ENCODE measurements at regions not wholly inside any gene's neighbourhood (a gene's known extent, or its start where the extent isn't known, plus 50 kb on each side); places are given as distances from the start of the nearest gene placed in this dataset.

DNA sequence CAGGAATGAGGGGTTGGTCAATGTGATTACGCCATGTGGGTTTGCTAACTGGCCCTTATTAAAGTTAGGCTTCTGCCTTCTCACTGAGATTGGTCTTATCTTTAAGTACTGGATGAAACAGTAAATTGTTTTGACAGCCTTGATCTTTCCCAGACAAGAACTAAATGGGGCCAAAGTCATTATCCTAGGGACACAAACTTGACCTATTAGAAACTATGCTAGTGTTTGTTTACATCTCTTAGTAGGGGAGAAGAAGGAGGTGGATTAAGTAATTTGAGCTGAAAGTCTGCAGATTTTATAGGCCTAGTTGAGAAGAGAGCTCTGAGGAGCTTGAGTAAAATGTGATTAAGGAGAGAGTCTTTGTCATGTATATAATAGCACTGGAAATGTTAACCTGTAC, 386.9 kb downstream of the HTR7 start:
- TF ChIP-seq, protein P1, sequence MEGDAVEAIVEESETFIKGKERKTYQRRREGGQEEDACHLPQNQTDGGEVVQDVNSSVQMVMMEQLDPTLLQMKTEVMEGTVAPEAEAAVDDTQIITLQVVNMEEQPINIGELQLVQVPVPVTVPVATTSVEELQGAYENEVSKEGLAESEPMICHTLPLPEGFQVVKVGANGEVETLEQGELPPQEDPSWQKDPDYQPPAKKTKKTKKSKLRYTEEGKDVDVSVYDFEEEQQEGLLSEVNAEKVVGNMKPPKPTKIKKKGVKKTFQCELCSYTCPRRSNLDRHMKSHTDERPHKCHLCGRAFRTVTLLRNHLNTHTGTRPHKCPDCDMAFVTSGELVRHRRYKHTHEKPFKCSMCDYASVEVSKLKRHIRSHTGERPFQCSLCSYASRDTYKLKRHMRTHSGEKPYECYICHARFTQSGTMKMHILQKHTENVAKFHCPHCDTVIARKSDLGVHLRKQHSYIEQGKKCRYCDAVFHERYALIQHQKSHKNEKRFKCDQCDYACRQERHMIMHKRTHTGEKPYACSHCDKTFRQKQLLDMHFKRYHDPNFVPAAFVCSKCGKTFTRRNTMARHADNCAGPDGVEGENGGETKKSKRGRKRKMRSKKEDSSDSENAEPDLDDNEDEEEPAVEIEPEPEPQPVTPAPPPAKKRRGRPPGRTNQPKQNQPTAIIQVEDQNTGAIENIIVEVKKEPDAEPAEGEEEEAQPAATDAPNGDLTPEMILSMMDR (IDR thresholded peaks at IDR 0.05; ENCODE audit: extremely low read depth, insufficient read depth, missing control alignments), result no peak
- in situ Hi-C loops (cut with MboI; ENCODE audit: low pct_unique_long_range_greater_than_20kb, low sequenced_read_pairs, unreplicated experiment), result no loop called here
- DNase-seq (ENCODE audit: low spot score), result no peak

DNA sequence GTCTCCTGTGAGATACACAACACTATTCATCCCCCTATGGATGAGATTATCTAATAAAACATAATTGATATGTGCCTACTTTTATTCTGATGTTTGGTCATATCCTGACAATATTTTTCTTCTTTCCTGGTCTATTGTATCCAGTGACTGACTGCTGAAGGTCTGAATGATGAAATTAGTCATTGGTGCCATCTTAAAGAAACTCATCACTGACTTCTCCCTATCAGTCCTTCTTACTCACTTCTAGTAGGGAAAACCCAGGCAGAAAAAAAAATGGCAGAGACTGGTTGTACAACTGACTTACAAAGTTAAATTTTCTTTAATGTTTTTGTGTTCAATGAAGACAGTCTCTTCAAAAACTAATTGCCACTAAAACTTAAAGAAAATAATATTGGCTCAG, 377.4 kb downstream of the HTR7 start:
- TF ChIP-seq, protein P1 (IDR thresholded peaks at IDR 0.05; ENCODE audit: extremely low read depth, insufficient read depth, missing control alignments), result no peak
- DNase-seq (ENCODE audit: low spot score), result no peak
- in situ Hi-C loops (cut with MboI; ENCODE audit: low pct_unique_long_range_greater_than_20kb, low sequenced_read_pairs, unreplicated experiment), result no loop called here

DNA sequence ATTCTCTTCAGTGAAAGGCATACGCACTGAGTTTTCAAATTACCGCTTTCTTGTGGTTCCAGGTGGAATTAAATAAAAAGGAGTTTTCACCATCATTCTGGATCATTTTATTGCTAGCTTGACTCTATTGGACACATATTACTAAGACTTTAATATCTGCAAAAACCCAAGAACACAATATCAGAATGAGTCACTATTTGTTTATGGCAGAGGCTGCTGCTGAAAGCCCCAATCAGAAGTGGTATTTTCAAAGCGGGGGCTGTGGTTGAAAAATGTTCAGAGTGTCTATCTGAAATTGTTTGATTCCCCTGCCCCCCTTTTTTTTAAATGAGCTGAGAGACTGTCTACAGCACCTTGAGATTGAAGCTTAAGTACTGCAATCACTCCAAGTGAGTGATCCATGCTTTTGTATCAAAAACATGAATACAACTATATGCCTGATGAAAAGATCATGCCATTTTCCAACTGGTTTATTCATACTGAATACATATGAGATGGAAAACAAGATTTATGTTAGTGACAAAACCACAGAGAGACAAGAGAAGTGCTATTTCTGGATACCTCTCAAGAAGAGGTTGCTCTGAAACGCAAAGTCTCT, 376.4 kb downstream of the HTR7 start:
- TF ChIP-seq, protein P1 (IDR thresholded peaks at IDR 0.05; ENCODE audit: extremely low read depth, insufficient read depth, missing control alignments), result no peak
- in situ Hi-C loops (cut with MboI; ENCODE audit: low pct_unique_long_range_greater_than_20kb, low sequenced_read_pairs, unreplicated experiment), result no loop called here
- no peak for DNase-seq (ENCODE audit: low spot score)

DNA sequence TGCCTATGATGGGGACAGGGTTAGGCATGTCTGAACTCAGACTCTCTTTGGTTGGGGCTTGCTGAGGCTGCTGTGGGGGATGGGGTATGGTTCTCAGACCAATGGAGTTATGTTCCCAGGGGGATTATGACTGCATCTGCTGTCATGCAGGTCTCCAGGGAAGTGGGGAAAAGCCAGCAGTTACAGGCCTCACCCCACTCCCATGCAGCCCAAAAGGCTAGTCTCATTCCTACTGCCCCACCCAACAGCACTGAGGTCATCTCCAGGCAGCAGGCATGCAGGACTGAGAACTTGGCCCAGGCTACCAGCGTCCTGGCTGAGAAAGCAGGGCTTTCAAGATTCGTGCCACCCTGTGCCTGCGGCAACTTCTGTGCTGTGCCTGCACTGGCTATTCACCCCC, 373.3 kb downstream of the HTR7 start:
- no peak for DNase-seq (ENCODE audit: low spot score)
- in situ Hi-C loops (cut with MboI; ENCODE audit: low pct_unique_long_range_greater_than_20kb, low sequenced_read_pairs, unreplicated experiment), result no loop called here
- TF ChIP-seq, protein P1 (IDR thresholded peaks at IDR 0.05; ENCODE audit: extremely low read depth, insufficient read depth, missing control alignments), result no peak

DNA sequence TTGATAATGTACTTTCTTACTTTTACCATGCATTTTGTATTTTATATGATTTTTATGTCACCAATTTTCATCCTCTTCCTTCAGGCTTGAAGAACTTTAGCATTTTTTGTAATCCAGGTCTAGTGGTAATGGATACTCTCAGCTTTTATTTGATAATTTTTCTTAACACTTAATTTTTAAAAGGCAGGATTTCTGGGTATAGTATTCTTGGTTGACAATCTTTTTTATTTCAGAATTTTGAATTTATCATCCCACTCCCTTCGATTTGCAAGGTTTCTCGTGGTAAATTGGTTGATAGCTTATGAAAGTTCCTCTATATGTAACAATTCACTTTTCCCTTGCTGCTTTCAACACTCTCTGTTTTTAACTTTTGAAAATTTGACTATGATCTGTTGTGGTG, 363.7 kb downstream of the HTR7 start:
- TF ChIP-seq, protein P1 (IDR thresholded peaks at IDR 0.05; ENCODE audit: extremely low read depth, insufficient read depth, missing control alignments), result no peak
- no peak for DNase-seq (ENCODE audit: low spot score)
- in situ Hi-C loops (cut with MboI; ENCODE audit: low pct_unique_long_range_greater_than_20kb, low sequenced_read_pairs, unreplicated experiment), result no loop called here

DNA sequence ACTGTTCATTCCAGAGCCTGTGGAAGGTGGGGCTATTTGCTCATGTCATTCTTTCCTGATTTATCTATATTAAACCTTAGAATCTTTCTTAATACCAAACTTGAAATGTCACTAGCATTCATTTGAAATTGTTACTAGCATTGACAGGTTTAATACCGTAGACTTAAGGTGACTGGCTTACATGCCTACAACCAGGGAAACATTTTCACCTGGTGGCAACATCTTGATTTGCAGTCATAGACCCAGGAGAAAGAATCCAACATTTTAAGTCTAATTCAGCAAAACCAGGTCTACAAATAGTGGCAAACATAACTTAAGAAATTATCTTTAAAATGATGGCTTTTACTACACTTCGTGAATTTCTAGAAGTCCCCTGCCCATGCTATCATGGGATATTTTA, 353.7 kb downstream of the HTR7 start:
- in situ Hi-C loops (cut with MboI; ENCODE audit: low pct_unique_long_range_greater_than_20kb, low sequenced_read_pairs, unreplicated experiment), result no loop called here

More for the DNA sequence above, 353.7 kb downstream of the HTR7 start:
- TF ChIP-seq, protein P1 (IDR thresholded peaks at IDR 0.05; ENCODE audit: extremely low read depth, insufficient read depth, missing control alignments), result no peak
- DNase-seq (ENCODE audit: low spot score), result no peak
